Type B pancreatic cell (in vitro differentiated cells): ENCODE measurements at regions not wholly inside any gene's neighbourhood (a gene's known extent, or its start where the extent isn't known, plus 50 kb on each side); places are given as distances from the start of the nearest gene placed in this dataset.

Experiments used
- DNase-seq: peaks from one replicate; pipeline ENCODE4 v3.0.0; 2021; ENCODE audit warnings: mixed read lengths; ENCODE audit not compliant: unreplicated experiment; ENCODE audit errors: extremely low spot score
- H3K27ac Mint-ChIP-seq: 2 replicates; pipeline ENCODE4 v1.8.0; 2021; ENCODE audit warnings: mild to moderate bottlenecking, mixed read lengths
- H3K27me3 Mint-ChIP-seq: 2 replicates; pipeline ENCODE4 v1.8.0; 2021; ENCODE audit warnings: mixed read lengths
- H3K36me3 Mint-ChIP-seq: 2 replicates; pipeline ENCODE4 v1.8.0; 2021; ENCODE audit warnings: mixed read lengths
- H3K4me1 Mint-ChIP-seq: one replicate; pipeline ENCODE4 v1.8.0; 2021; ENCODE audit warnings: mixed read lengths; ENCODE audit not compliant: unreplicated experiment
- H3K4me3 Mint-ChIP-seq: 2 replicates; pipeline ENCODE4 v1.8.0; 2021; ENCODE audit warnings: mild to moderate bottlenecking, mixed read lengths
- H3K9me3 Mint-ChIP-seq: 2 replicates; pipeline ENCODE4 v1.8.0; 2021; ENCODE audit warnings: mixed read lengths
- TF ChIP-seq, protein P1 (sequence below): fragments of 200-600 bp; sonication (generic); conservative IDR thresholded peaks from 2 replicates; pipeline ENCODE4 v1.5.0; 2021; ENCODE audit warnings: antibody characterized with exemption, mild to moderate bottlenecking

GRCh38 chr5:60226128-60226527 lies 332.6 kb upstream of the PDE4D start:
- Mint-ChIP-seq H3K27ac (no peak overlapping the region), H3K27me3 (no peaks in the 10 kb centered on the region), H3K4me1 (no peaks in the 10 kb centered on the region), H3K36me3 (no peaks in the 10 kb centered on the region), H3K9me3 (no peaks in the 10 kb centered on the region), H3K4me3 (no peak overlapping the region)
- TF ChIP-seq, protein P1, sequence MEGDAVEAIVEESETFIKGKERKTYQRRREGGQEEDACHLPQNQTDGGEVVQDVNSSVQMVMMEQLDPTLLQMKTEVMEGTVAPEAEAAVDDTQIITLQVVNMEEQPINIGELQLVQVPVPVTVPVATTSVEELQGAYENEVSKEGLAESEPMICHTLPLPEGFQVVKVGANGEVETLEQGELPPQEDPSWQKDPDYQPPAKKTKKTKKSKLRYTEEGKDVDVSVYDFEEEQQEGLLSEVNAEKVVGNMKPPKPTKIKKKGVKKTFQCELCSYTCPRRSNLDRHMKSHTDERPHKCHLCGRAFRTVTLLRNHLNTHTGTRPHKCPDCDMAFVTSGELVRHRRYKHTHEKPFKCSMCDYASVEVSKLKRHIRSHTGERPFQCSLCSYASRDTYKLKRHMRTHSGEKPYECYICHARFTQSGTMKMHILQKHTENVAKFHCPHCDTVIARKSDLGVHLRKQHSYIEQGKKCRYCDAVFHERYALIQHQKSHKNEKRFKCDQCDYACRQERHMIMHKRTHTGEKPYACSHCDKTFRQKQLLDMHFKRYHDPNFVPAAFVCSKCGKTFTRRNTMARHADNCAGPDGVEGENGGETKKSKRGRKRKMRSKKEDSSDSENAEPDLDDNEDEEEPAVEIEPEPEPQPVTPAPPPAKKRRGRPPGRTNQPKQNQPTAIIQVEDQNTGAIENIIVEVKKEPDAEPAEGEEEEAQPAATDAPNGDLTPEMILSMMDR = no peak
- no peak for DNase-seq

DNA sequence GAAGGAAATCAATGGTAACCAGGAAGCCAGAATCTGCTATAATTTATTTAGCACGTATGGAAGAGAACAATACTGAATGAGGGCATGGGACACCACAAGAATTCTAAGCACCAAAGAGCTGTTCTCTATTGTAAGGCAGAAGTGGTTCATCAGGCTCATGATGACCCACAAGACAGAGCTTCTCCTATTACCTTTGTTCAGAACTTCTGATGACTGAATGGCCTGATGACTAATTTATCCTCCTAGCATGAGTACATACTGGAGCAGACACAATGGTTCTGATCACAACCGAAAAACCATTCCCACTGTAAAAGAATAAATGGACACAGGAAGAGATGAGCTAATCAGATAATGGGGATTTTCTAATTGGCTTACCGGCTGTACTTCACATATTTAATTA lies 329.8 kb upstream of the PDE4D start:
- DNase-seq = no peak
- Mint-ChIP-seq H3K27ac (no peak overlapping the region), H3K36me3 (no peaks in the 10 kb centered on the region), H3K9me3 (no peaks in the 10 kb centered on the region), H3K4me1 (no peaks in the 10 kb centered on the region), H3K4me3 (no peak overlapping the region), H3K27me3 (no peaks in the 10 kb centered on the region)
- TF ChIP-seq, protein P1 = no peak

DNA sequence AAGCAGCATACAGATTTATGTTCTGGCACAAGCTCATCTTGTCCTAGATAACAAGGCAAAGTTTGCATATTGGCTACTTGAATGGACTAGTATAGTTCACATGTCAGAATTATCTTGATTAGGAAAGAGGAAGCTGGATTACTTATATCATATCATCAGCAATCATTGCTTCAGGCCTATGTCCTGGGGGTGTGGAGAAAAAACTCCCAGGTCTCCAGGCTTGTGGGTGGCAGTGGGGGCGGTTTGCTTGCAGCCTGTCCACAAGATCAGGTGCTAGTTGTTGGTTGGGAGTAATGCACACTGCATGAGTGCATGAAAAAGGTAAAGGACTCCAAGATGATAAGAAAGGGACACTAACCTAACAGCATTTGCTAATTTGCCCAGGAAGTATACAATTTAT lies 326.4 kb upstream of the PDE4D start:
- DNase-seq = no peak
- no peaks in the 10 kb centered on the region for H3K27me3 Mint-ChIP-seq
- no peaks in the 10 kb centered on the region for H3K36me3 Mint-ChIP-seq
- H3K9me3 Mint-ChIP-seq = no peaks in the 10 kb centered on the region
- no peak overlapping the region for H3K27ac Mint-ChIP-seq
- H3K4me3 Mint-ChIP-seq = no peak overlapping the region
- TF ChIP-seq, protein P1 = no peak
- no peaks in the 10 kb centered on the region for H3K4me1 Mint-ChIP-seq

- H3K36me3 Mint-ChIP-seq = no peaks in the 10 kb centered on the region
- no peak for DNase-seq
These were observed 317.3 kb upstream of the PDE4D start for GRCh38 chr5:60210810-60211209.

DNA sequence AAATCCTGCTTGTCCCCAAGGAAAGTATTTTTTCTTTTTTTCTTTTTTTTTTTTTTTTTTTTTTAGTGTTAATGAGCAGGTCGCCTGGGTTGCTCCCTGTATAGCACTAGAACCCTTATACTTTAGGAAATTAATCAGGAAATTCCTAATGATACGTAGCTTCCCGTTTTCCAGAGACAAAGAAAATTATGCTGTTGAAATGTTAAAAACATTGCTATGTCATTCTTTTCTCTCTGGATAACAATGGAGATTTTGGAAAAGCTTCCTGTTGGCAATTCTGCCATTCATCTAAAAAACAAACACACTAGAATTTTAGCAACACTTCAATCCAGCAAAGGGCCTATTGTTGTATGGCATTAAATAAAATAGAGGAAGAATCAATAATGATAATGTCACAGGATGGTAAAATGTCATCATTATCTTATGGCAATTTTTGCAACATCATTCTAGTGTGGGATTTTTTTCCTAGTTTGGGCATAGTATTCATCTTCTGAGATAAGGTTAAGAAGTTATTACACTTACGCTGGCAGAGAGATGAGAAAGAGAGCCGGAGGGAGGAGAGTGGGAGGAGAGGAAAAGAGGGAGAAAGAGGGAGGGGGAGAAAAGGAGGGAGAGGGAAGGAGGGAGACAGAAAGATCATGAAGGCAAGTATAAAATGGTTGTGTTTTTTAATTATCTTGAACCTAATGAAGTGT lies 315.8 kb upstream of the PDE4D start:
- H3K4me3 Mint-ChIP-seq = no peak overlapping the region
- H3K27ac Mint-ChIP-seq = no peak overlapping the region
- no peak for DNase-seq
- no peaks in the 10 kb centered on the region for H3K36me3 Mint-ChIP-seq
- no peaks in the 10 kb centered on the region for H3K4me1 Mint-ChIP-seq
- TF ChIP-seq, protein P1 = no peak
- peaks cover 7% of the 10 kb centered on the region for H3K27me3 Mint-ChIP-seq
- H3K9me3 Mint-ChIP-seq = peaks cover 5% of the 10 kb centered on the region

More at GRCh38 chr5:60210810-60211209, 317.3 kb upstream of the PDE4D start:
- TF ChIP-seq, protein P1 = no peak
- H3K9me3 Mint-ChIP-seq = peaks cover 5% of the 10 kb centered on the region
- H3K27me3 Mint-ChIP-seq = peaks cover 7% of the 10 kb centered on the region
- H3K4me1 Mint-ChIP-seq = no peaks in the 10 kb centered on the region
- no peak overlapping the region for H3K4me3 Mint-ChIP-seq
- no peak overlapping the region for H3K27ac Mint-ChIP-seq

DNA sequence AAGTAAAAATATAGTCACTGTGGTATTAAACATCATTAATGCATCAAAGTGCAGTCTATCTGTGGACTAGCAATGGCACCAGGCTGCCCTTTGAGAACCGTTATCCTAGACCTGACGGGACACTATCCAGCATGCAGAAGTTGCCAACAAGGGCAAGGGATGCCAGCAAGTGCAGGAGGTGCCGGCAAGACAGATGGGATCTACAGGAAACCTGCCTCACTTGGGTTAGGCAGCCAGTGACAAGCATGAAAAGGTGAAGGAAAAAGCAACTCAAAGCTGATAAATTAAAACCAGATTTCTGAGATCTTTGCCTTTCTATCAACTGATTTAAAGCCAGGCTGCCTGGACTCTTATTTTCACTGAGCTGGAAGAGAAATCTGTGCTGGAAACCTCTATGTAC lies 315.2 kb upstream of the PDE4D start:
- DNase-seq = no peak
- TF ChIP-seq, protein P1 = no peak
- H3K9me3 Mint-ChIP-seq = peaks cover 3% of the 10 kb centered on the region
- H3K36me3 Mint-ChIP-seq = no peaks in the 10 kb centered on the region
- H3K27ac Mint-ChIP-seq = no peak overlapping the region
- H3K4me3 Mint-ChIP-seq = no peak overlapping the region
- peaks cover 7% of the 10 kb centered on the region for H3K27me3 Mint-ChIP-seq
- no peaks in the 10 kb centered on the region for H3K4me1 Mint-ChIP-seq
